ENCODE measurements at regions not wholly inside any gene's neighbourhood (a gene's known extent, or its start where the extent isn't known, plus 50 kb on each side); places are given as distances from the start of the nearest gene placed in this dataset.
"Not testable (repeated sequence)": the region's sequence is repeated elsewhere in the genome, so short reads cannot be mapped to it uniquely, and the experiment has no call there.

GRCh38 chr4:3613967-3614730 is 81.9 kb upstream of the LRPAP1 start:
- TF ChIP-seq CTCF (IDR thresholded peaks at IDR 0.05): no peak
- Histone ChIP-seq H3K27ac (no peak overlapping the region), H3K36me3 (no peaks in the 10 kb centered on the region), H3K9me3 (no peaks in the 10 kb centered on the region), H3K27me3 (no peaks in the 10 kb centered on the region), H3K4me1 (no peaks in the 10 kb centered on the region), H3K4me3 (no peak overlapping the region)
- DNase-seq (ENCODE audit: low spot score): no peak

- no peak for DNase-seq (ENCODE audit: low spot score)
- no peak for TF ChIP-seq CTCF (IDR thresholded peaks at IDR 0.05)
These were observed 80.7 kb upstream of the LRPAP1 start for GRCh38 chr4:3612934-3613333.

GRCh38 chr4:3612281-3612680 is 80.1 kb upstream of the LRPAP1 start:
- Histone ChIP-seq H3K4me1 (no peaks in the 10 kb centered on the region), H3K9me3 (no peaks in the 10 kb centered on the region)
- no peak for TF ChIP-seq CTCF (IDR thresholded peaks at IDR 0.05)

More at GRCh38 chr4:3612934-3613333, 80.7 kb upstream of the LRPAP1 start:
- Histone ChIP-seq H3K27me3 (no peaks in the 10 kb centered on the region), H3K4me1 (no peaks in the 10 kb centered on the region), H3K36me3 (no peaks in the 10 kb centered on the region), H3K9me3 (no peaks in the 10 kb centered on the region), H3K4me3 (no peak overlapping the region), H3K27ac (no peak overlapping the region)

GRCh38 chr4:3611778-3612177 is 79.6 kb upstream of the LRPAP1 start:
- Histone ChIP-seq H3K36me3 (no peaks in the 10 kb centered on the region), H3K27ac (no peak overlapping the region), H3K4me3 (no peak overlapping the region), H3K27me3 (no peaks in the 10 kb centered on the region), H3K9me3 (no peaks in the 10 kb centered on the region), H3K4me1 (no peaks in the 10 kb centered on the region)
- no peak for DNase-seq (ENCODE audit: low spot score)
- TF ChIP-seq CTCF (IDR thresholded peaks at IDR 0.05): no peak

More at GRCh38 chr4:3612281-3612680, 80.1 kb upstream of the LRPAP1 start:
- H3K27me3 ChIP-seq: no peaks in the 10 kb centered on the region
- H3K36me3 ChIP-seq: no peaks in the 10 kb centered on the region
- H3K27ac ChIP-seq: no peak overlapping the region
- no peak for DNase-seq (ENCODE audit: low spot score)
- H3K4me3 ChIP-seq: no peak overlapping the region

GRCh38 chr4:3610851-3611250 is 78.6 kb upstream of the LRPAP1 start:
- not testable (repeated sequence) for H3K4me3 ChIP-seq; H3K36me3 ChIP-seq; H3K27me3 ChIP-seq; H3K9me3 ChIP-seq; H3K4me1 ChIP-seq; DNase-seq (ENCODE audit: low spot score); H3K27ac ChIP-seq

GRCh38 chr4:3609905-3610304 is 77.7 kb upstream of the LRPAP1 start:
- not testable (repeated sequence) for H3K4me3 ChIP-seq; H3K36me3 ChIP-seq; H3K4me1 ChIP-seq; H3K9me3 ChIP-seq; H3K27me3 ChIP-seq; DNase-seq (ENCODE audit: low spot score); H3K27ac ChIP-seq
